ENCODE measurements at regions not wholly inside any gene's neighbourhood (a gene's known extent, or its start where the extent isn't known, plus 50 kb on each side); places are given as distances from the start of the nearest gene placed in this dataset.

- no peak for TF ChIP-seq POLR2A (IDR thresholded peaks at IDR 0.05; ENCODE audit: low read length)
- TF ChIP-seq GATA1 (IDR thresholded peaks at IDR 0.05; ENCODE audit: low read depth, low read length): no peak
Observed at GRCh38 chr11:115579181-115579825, 75.1 kb upstream of the CADM1 start.

All from erythroblast (primary cell).